ENCODE measurements at regions not wholly inside any gene's neighbourhood (a gene's known extent, or its start where the extent isn't known, plus 50 kb on each side); places are given as distances from the start of the nearest gene placed in this dataset.

DNA sequence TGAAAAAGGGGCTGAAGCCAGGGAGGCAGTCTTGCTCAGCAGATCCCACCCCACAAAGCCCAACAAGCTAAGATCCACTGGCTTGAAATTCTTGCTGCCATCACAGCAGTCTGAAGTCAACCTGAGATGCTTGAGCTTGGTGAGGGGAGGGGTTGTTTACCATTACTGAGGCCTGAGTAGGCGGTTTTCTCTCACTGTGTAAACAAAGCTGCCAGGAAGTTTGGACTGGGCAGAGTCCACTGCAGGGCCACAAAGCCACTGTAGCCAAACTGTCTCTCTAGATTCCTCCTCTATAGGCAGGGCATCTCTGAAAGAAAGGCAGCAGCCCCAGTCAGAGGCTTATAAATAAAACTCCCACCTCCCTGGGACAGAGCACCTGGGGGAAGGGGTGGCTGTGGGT, 746.1 kb upstream of the LRRC4C start:
- DNase-seq, result no peak

DNA sequence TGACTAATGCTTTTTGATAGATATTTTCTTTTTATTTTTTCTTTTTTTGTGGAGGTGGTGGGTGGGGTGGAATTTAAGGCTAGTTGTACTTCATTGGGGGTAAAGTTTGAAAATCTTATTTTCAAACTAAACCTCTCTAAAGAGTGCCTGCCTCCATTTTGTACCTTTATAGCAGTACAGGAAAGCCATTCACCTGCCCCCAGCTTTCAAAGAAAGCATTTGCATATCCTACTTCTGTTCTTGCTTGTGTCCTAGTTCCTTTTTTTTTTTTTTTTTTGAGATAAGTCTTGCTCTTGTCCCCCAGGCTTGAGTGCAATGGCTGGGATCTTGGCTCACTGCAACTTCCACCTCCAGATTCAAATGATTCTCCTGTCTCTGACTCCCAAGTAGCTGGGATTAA, 766.2 kb upstream of the LRRC4C start:
- DNase-seq, result no peak

DNA sequence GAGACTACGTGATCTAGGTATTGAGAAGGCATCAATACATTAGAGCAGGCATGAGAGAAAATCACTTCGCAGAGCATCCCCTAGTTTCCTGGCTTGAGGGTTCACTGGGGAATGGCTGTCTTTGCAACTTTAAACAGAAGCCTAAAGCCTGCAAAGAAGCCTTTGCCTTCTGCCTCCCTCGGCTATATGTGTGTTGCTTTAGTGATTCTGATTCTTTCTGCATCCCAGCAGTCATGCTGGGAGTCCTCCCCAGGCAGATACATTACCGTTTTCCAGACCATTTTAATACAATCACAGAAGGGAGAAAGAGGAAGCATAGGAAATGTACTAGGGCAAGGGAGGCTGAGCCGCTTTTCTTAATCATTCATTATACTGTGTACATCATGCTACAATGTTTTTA, 773.2 kb upstream of the LRRC4C start:
- DNase-seq, result no peak

- DNase-seq, result no peak
These were observed 775.0 kb upstream of the LRRC4C start for GRCh38 chr11:42234451-42234951.

- no peak for DNase-seq
These were observed 778.3 kb upstream of the LRRC4C start for GRCh38 chr11:42237701-42238235.

DNA sequence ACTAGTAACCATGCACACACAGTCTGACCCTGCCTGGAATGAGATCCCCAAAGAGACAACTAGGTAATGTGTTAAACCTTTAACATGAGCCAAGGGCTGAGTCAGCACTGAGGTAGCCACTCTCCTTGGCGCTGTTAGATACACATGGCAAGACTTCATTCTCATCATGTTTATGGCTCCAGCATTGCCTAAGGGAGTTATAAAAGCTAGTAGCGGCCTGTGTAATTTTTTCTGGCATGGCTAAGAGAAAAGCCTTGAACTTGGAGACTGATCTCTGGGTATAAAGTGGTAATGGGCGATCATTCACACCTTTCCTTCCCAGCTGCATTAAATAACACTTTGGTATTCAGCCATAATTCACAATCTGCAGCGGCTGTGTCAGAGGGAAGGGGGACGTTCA, 779.7 kb upstream of the LRRC4C start:
- DNase-seq, result no peak

DNA sequence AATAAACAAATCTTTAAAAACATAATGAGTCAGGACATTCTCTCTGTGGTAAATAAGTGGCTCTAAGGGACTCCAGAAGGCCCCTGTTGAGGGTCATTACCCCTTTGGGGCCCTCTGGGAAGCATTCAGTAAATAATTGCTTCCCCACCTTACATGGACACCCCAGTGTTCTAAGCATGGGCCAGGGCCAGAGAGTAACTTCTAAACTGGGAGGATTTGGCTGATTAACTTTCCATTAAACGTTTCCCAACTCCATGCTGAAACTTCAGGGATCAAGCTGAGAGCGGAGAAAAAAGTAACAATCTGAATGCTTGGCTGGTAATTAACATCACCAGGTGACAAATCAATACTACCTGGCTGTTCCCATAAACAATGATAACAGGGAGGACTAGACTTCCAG, 783.9 kb upstream of the LRRC4C start:
- no peak for DNase-seq

GRCh38 chr11:42244376-42244775, 784.9 kb upstream of the LRRC4C start:
- DNase-seq, result no peak

DNA sequence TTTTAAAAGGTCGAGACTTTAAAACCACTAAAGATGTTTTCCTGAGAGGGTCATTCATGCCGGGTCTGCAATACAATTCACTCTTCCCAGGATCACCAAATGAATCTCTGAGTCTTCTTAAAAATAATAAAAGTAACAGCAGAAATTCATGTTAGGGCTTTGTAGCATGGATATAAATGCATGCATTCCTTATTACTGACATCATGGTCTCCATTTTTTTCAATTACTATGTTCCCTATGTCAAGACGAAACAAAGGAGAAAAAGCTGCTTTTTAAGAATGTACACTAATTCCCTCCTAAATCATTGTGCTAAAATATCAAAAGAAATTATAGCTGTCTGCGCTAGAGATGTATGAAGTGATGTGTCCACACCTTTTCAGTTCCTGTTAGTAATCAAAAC, 789.9 kb upstream of the LRRC4C start:
- DNase-seq, result no peak

DNA sequence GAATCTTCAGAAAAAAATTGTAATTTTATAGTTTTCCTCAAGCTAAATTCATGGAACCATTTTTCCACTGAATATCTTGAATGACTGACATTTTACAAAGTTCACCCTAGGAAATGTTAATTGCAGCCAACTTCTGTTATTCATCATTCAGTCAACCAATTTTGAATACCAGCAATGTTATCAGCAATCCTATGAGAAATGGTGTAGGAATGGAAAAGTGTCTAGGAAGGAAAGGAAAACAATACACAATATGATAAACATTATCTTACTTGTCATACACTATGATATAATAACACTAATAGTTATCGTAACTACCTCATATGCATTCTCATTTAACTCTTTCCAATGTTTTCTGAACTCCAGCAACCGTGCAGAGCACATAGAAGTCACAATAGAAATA, 790.5 kb upstream of the LRRC4C start:
- DNase-seq, result no peak

GRCh38 chr11:42251984-42252383, 792.5 kb upstream of the LRRC4C start:
- DNase-seq, result no peak

- no peak for DNase-seq
These were observed 793.7 kb upstream of the LRRC4C start for GRCh38 chr11:42253156-42253555.

- no peak for DNase-seq
These were observed 796.5 kb upstream of the LRRC4C start for GRCh38 chr11:42255906-42256305.

DNA sequence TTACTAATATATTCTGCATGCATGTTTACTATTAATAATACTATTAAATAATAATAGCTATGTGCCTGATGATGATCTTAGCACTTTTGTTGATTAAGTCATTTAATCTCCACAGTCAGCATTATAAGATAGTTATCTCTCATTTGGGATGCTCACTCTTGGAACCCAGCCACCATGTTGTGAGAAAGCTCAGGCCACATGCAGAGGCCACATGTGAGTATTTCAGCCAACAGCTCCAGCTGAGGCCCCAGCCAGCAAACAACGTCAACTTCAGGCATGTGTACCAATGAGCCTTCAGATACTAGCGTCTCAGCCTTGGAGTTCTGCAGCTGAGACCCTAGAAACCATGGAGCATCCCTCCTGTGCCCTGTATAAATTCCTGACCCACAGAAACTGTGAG, 798.1 kb upstream of the LRRC4C start:
- DNase-seq, result no peak

- no peak for DNase-seq
These were observed 805.6 kb upstream of the LRRC4C start for GRCh38 chr11:42265072-42265471.

DNA sequence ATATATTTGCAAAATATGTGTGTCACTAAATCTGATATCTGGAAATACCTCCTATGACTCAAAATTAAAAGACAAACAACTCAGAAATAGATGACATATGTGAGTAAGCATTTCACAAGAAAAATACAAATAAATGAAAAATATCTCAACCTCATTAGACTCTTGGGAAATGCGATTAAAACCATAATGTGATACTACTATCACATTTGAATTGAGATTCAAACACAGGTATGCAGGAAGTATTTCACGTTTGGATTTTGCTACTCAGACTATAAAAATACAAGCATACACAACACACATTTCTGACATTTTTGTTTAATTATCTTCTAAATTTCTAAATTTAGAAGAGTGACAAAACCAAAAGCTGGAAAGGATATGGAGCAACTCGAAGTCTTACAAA, 811.9 kb upstream of the LRRC4C start:
- DNase-seq, result no peak

DNA sequence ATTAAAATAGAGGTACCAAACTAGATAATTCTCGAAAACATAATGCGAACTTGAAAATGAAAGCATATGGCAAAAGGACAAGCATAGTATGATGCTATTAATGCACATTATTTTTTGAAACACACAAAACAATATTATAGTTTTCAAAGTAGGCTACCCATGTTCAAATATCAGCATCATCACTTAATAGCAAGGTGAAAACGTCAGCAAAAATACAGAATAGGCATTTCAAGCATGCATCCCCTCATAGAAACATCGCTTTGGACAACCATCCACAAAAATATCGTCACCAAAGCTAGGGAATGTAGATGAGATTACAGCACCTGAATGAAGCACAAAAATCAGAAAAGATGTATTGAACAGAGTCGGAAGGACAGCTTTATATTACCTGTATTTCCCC, 814.5 kb upstream of the LRRC4C start:
- no peak for DNase-seq

DNA sequence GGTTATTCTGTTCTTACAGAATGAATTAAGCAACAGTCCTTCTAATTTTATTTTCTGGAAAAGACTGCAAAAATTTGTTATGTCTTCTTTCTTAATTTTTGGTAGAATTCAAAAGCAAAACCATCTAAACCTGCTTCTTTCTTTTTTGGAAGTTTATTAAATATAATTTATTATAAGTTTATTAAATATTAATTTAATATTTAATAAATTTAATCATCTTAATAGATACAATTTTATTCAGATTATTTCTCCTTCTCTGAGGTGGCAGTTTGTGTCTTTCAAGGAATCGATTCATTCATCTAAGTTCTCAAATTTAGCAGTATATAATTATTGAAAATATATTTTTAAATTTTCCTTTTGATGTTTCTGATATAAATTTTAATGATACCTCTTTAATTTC, 837.5 kb upstream of the LRRC4C start:
- DNase-seq, result no peak

- no peak for DNase-seq
These were observed 840.3 kb upstream of the LRRC4C start for GRCh38 chr11:42299780-42300179.

- DNase-seq, result no peak
These were observed 842.3 kb upstream of the LRRC4C start for GRCh38 chr11:42301777-42302176.

DNA sequence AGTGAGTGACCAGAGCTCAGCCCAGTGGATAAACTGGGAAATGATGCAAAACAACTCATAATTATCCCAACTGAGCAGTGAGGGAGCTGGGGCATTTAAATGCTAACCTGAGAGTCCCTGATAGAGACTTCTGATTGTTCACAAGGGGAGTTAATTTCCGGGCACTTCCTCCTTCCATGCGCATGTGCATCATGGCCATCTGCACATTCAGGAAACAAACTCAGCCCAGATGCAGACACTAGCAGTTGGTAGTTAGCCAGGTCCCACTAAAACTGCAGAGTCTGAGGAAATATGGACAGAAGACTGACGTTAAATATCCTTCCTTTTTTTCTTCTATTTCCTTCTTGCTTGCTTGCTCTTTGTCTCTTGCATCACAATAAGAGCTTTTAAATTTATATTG, 852.1 kb upstream of the LRRC4C start:
- DNase-seq, result no peak

DNA sequence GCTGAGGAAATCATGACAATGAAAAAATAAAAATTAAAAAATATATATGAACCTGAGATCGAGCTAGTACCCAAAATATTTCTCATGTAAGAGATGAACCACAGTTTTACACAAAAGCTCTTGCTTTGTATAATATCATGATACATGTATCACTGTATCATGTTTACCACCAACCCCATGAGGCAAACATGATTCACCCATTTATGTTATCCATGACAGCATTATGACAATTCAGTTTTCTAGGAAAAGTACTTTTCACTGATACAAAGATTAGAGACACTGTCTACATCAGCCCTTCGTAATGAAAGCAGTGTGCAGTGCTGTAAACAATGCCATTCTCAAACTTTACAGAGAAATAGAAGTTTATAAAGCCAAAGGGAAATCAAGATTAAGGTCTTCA, 852.5 kb upstream of the LRRC4C start:
- no peak for DNase-seq

- DNase-seq, result no peak
These were observed 855.8 kb upstream of the LRRC4C start for GRCh38 chr11:42315267-42315666.

DNA sequence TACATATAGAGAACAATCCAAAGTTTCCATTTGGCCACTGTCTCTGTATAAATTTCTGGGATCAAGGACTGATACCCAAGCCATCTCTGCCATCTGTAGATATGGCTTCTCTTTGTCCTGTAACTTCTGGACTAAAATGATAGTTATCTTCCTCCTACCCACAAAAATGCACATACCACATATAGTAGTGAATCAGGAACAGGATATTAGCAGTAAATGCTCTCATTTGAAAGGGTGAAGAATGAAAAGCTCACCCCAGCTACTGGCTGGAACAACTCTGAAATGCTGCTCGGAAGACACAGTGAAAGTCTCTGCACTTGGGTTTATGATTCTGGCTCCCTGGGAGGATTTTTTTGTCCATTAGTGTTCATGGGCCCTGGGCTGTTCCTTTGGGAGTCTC, 856.4 kb upstream of the LRRC4C start:
- DNase-seq, result no peak

DNA sequence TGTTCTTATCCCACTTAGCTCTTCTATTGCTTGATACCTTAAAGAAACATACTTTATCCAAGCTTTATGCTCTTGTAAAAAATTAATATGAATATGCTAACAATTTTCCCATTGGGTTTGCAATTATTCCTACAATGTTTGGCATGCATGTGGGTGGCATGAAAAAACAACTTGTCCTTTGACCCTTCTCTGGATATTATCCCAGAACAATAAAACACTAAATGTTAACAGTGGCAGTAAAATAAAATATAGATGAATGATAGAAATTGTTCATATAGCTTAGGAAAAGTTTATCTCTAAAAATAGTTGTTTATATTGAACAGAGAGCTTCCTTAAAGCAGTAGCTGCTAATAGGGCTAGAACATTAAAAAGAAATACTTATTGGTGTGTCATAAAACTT, 860.5 kb upstream of the LRRC4C start:
- DNase-seq, result no peak

Measured in activated CD4-positive, alpha-beta T cell treated with anti-CD3 and anti-CD28 coated beads, Interleukin-2, amount 50 U/mL, for 16 hours (primary cell).